Endometrium (tissue), 2 donors: ENCODE measurements at regions not wholly inside any gene's neighbourhood (a gene's known extent, or its start where the extent isn't known, plus 50 kb on each side); places are given as distances from the start of the nearest gene placed in this dataset.

Source experiments
- FAIRE-seq: peaks from 2 replicates; lab custom pipeline; 2012; peaks lifted over from hg19 to GRCh38; lab: Jason Lieb, UNC
- donor health status: control.
- donor health status: control.

- no peak for FAIRE-seq
Observed at GRCh38 chr9:74236857-74237256, 260.3 kb upstream of the RORB start.

- FAIRE-seq = no peak
Observed at GRCh38 chr9:74245866-74246497, 251.2 kb upstream of the RORB start.

- no peak for FAIRE-seq
Observed at GRCh38 chr9:74255489-74255984, 241.6 kb upstream of the RORB start.

- no peak for FAIRE-seq
Observed at GRCh38 chr9:74275872-74276508, 221.1 kb upstream of the RORB start.

GRCh38 chr9:74277532-74277931, 219.6 kb upstream of the RORB start:
- no peak for FAIRE-seq

- FAIRE-seq = no peak
Observed at GRCh38 chr9:74281674-74282073, 215.5 kb upstream of the RORB start.

GRCh38 chr9:74282526-74283253, 214.4 kb upstream of the RORB start:
- FAIRE-seq = no peak

- FAIRE-seq = no peak
Observed at GRCh38 chr9:74284581-74285450, 212.3 kb upstream of the RORB start.

- FAIRE-seq = no peak
Observed at GRCh38 chr9:74293479-74293878, 203.7 kb upstream of the RORB start.

- FAIRE-seq = no peak
Observed at GRCh38 chr9:74303945-74304344, 193.2 kb upstream of the RORB start.

GRCh38 chr9:74304598-74304997, 192.5 kb upstream of the RORB start:
- FAIRE-seq = no peak

GRCh38 chr9:74309654-74310053, 187.5 kb upstream of the RORB start:
- FAIRE-seq = no peak

- no peak for FAIRE-seq
Observed at GRCh38 chr9:74317235-74317634, 179.9 kb upstream of the RORB start.

GRCh38 chr9:74321396-74321795, 175.7 kb upstream of the RORB start:
- FAIRE-seq = no peak

- no peak for FAIRE-seq
Observed at GRCh38 chr9:74322661-74323314, 174.3 kb upstream of the RORB start.

- FAIRE-seq = no peak
Observed at GRCh38 chr9:74330487-74331214, 166.5 kb upstream of the RORB start.

- no peak for FAIRE-seq
Observed at GRCh38 chr9:74331607-74332006, 165.5 kb upstream of the RORB start.

GRCh38 chr9:74333384-74334032, 163.6 kb upstream of the RORB start:
- no peak for FAIRE-seq

- no peak for FAIRE-seq
Observed at GRCh38 chr9:74334271-74334670, 162.9 kb upstream of the RORB start.

GRCh38 chr9:74336161-74336560, 161.0 kb upstream of the RORB start:
- FAIRE-seq = no peak

- FAIRE-seq = no peak
Observed at GRCh38 chr9:74348777-74349176, 148.4 kb upstream of the RORB start.
